ENCODE measurements at regions not wholly inside any gene's neighbourhood (a gene's known extent, or its start where the extent isn't known, plus 50 kb on each side); places are given as distances from the start of the nearest gene placed in this dataset.

GRCh38 chr9:90331826-90332575 is 310.6 kb downstream of the DIRAS2 start:
- Histone ChIP-seq H3K27ac (ENCODE audit: low read depth, low read length) (no peak overlapping the region), H3K36me3 (ENCODE audit: control insufficient read depth in 1 of 2, insufficient read depth in 2 of 2, low read length in 2 of 2) (no peaks in the 10 kb centered on the region), H3K4me3 (replicated peaks in 1 of 2; ENCODE audit: low read depth in 1 of 2, low read length in 2 of 2) (no peak overlapping the region), H3K79me2 (ENCODE audit: insufficient read depth, low read length) (no peaks in the 10 kb centered on the region), H3K4me1 (ENCODE audit: control insufficient read depth in 1 of 2, insufficient read depth in 2 of 2, low read length in 2 of 2) (no peaks in the 10 kb centered on the region), H3K9me2 (ENCODE audit: insufficient read depth) (no peaks in the 10 kb centered on the region), H3K9ac (ENCODE audit: low read length) (no peak overlapping the region), H3K9me3 (ENCODE audit: control insufficient read depth in 1 of 2, insufficient read depth in 1 of 2, low read depth in 1 of 2, low read length in 2 of 2) (no peaks in the 10 kb centered on the region), H3K4me2 (ENCODE audit: low read length) (no peak overlapping the region), H3K27me3 (ENCODE audit: insufficient read depth, low read length) (no peaks in the 10 kb centered on the region; the same call in 1 of the 2 replicates), H4K20me1 (ENCODE audit: insufficient read depth) (no peaks in the 10 kb centered on the region), H2AFZ (ENCODE audit: low read depth, low read length, poor library complexity, severe bottlenecking) (no peak overlapping the region)
- POLR2A ChIA-PET, result no interaction called here
- no peak for ATAC-seq
- intact Hi-C loops (cut with micrococcal nuclease), result no loop called here
- RAD21 ChIA-PET (ENCODE audit: low non-redundant PET in 1 of 2, low total read pairs in 2 of 2, uncharacterized antibody in 2 of 2, unreplicated experiment in 2 of 2), result no interaction called here
- no peak for DNase-seq (ENCODE audit: low read depth, low spot score)
- CTCF ChIA-PET, result interaction anchor here (0.6 kb wide), 1 partner anchor 93 kb away, joined by 4 read pairs; no protein-coding TSS in a partner anchor
- TF ChIP-seq EZH2 (IDR thresholded peaks at IDR 0.05) (no peak), ZFX (IDR thresholded peaks at IDR 0.05) (no peak), EZH2phosphoT487 (IDR thresholded peaks at IDR 0.05; ENCODE audit: borderline replicate concordance) (no peak), FOSL1 (IDR thresholded peaks at IDR 0.05; ENCODE audit: low read depth) (no peak), TCF7L2 (IDR thresholded peaks at IDR 0.05; ENCODE audit: borderline replicate concordance, extremely low read depth, insufficient read depth, insufficient read length) (no peak), ZNF274 (IDR thresholded peaks at IDR 0.05; ENCODE audit: low read depth, low read length) (no peak), POLR2A (IDR thresholded peaks at IDR 0.05; ENCODE audit: borderline replicate concordance, extremely low read depth, insufficient read depth, insufficient read length) (no peak)
- no TSS peak for BruUV-seq (replicated peaks)

- POLR2A ChIA-PET, result no interaction called here
- Histone ChIP-seq H4K20me1 (ENCODE audit: insufficient read depth) (no peaks in the 10 kb centered on the region), H3K27ac (ENCODE audit: low read depth, low read length) (no peak overlapping the region), H3K9ac (ENCODE audit: low read length) (no peak overlapping the region), H3K36me3 (ENCODE audit: control insufficient read depth in 1 of 2, insufficient read depth in 2 of 2, low read length in 2 of 2) (no peaks in the 10 kb centered on the region), H3K4me3 (replicated peaks in 1 of 2; ENCODE audit: low read depth in 1 of 2, low read length in 2 of 2) (no peak overlapping the region), H3K4me1 (ENCODE audit: control insufficient read depth in 1 of 2, insufficient read depth in 2 of 2, low read length in 2 of 2) (no peaks in the 10 kb centered on the region), H2AFZ (ENCODE audit: low read depth, low read length, poor library complexity, severe bottlenecking) (no peak overlapping the region), H3K4me2 (ENCODE audit: low read length) (no peak overlapping the region), H3K79me2 (ENCODE audit: insufficient read depth, low read length) (no peaks in the 10 kb centered on the region), H3K9me2 (ENCODE audit: insufficient read depth) (no peaks in the 10 kb centered on the region), H3K27me3 (ENCODE audit: insufficient read depth, low read length) (no peaks in the 10 kb centered on the region; the same call in 1 of the 2 replicates), H3K9me3 (ENCODE audit: control insufficient read depth in 1 of 2, insufficient read depth in 1 of 2, low read depth in 1 of 2, low read length in 2 of 2) (no peaks in the 10 kb centered on the region)
- intact Hi-C loops (cut with micrococcal nuclease), result no loop called here
- TF ChIP-seq RAD21 (IDR thresholded peaks at IDR 0.05; ENCODE audit: low read depth) (no peak), JUND (IDR thresholded peaks at IDR 0.05) (no peak)
- no peak for ATAC-seq
- CTCF ChIA-PET, result no interaction called here
- RAD21 ChIA-PET (ENCODE audit: low non-redundant PET in 1 of 2, low total read pairs in 2 of 2, uncharacterized antibody in 2 of 2, unreplicated experiment in 2 of 2), result no interaction called here
- no TSS peak for BruUV-seq (replicated peaks)
- no peak for DNase-seq (ENCODE audit: low read depth, low spot score)
Measured at GRCh38 chr9:90333226-90333625, 309.4 kb downstream of the DIRAS2 start.
